Gastrocnemius medialis (tissue), 4 donors: ENCODE measurements at regions not wholly inside any gene's neighbourhood (a gene's known extent, or its start where the extent isn't known, plus 50 kb on each side); places are given as distances from the start of the nearest gene placed in this dataset.

Source experiments
- ATAC-seq, 2 donors: fragments of 150-250 bp; one replicate each; pipeline ENCODE4 v1.9.1; 2016
- DNase-seq, 2 donors: peaks; one replicate each; pipeline ENCODE4 v3.0.0-alpha.2; 2019
- H3K27ac ChIP-seq, 4 donors: fragments of 200-600 bp; sonication (generic); 1 replicate in 1 of 4; 2 replicates in 3 of 4; pipeline ENCODE4 v1.5.1; 2016 to 2018; ENCODE audit warnings: mild to moderate bottlenecking in 2 of 4, moderate library complexity in 1 of 4
- H3K27me3 ChIP-seq, 3 donors: fragments of 200-600 bp; sonication (generic) in 2 of 3; 1 replicate in 1 of 3; 2 replicates in 2 of 3; pipeline versions ENCODE4 v1.5.1 to v1.6.0; 2016 to 2019; ENCODE audit warnings: mild to moderate bottlenecking in 1 of 3, moderate library complexity in 1 of 3
- H3K36me3 ChIP-seq, 2 donors: fragments of 200-600 bp; sonication (generic) in 1 of 2; one replicate each; pipeline ENCODE4 v1.5.1; 2017 to 2018
- H3K4me1 ChIP-seq, 2 donors: fragments of 200-600 bp; sonication (generic) in 1 of 2; one replicate each; pipeline ENCODE4 v1.5.1; 2016 to 2017; ENCODE audit warnings: mild to moderate bottlenecking in 2 of 2
- H3K4me3 ChIP-seq, 4 donors: fragments of 200-600 bp; sonication (generic) in 3 of 4; 1 replicate in 1 of 4; 2 replicates in 3 of 4; pipeline ENCODE4 v1.5.1; 2016 to 2019; ENCODE audit warnings: mild to moderate bottlenecking in 2 of 4
- H3K9me3 ChIP-seq, 3 donors: fragments of 200-600 bp; sonication (generic) in 2 of 3; 1 replicate in 1 of 3; 2 replicates in 2 of 3; pipeline ENCODE4 v1.5.1; 2016 to 2019
- CTCF ChIP-seq, 5 experiments: fragments of 450-650 bp in 3 of 5; fragments of 200-600 bp in 2 of 5; sonication (generic) in 2 of 5; IDR thresholded peaks in 4 of 5; conservative IDR thresholded peaks in 1 of 5; 1 replicate in 4 of 5; 2 replicates in 1 of 5; pipeline ENCODE4 v1.5.1; 2016 to 2019; ENCODE audit warnings: antibody characterized with exemption in 5 of 5, mild to moderate bottlenecking in 3 of 5, moderate library complexity in 3 of 5
- POLR2A ChIP-seq, 2 donors: fragments of 450-650 bp; IDR thresholded peaks; one replicate each; pipeline ENCODE4 v1.6.1; 2017; ENCODE audit warnings: antibody characterized with exemption in 2 of 2, mild to moderate bottlenecking in 2 of 2, moderate library complexity in 2 of 2
- in situ Hi-C, 4 donors: fragments of 200-750 bp; cut with MboI; loops; one replicate each; pipeline versions ENCODE4 v1.15.0 to v1.8.0; 2017; ENCODE audit warnings: low sequenced_read_pairs in 4 of 4
- intact Hi-C: fragments of 100-400 bp; cut with DNase I; formaldehyde crosslinking; loops from one replicate; pipeline ENCODE4 v1.15.1; 2023; ENCODE audit warnings: low total_unique reads

GRCh38 chr12:105843561-105843960 is 295.2 kb downstream of the NUAK1 start:
- intact Hi-C loops (no loop called here), in situ Hi-C loops (no loop called here)
- no peaks in the 10 kb centered on the region for H3K27me3 ChIP-seq
- H3K4me1 ChIP-seq = peaks cover 6% of the 10 kb centered on the region in 2 donors
- H3K4me3 ChIP-seq = no peak overlapping the region
- DNase-seq (no peak), ATAC-seq (no peak)
- no peak for TF ChIP-seq POLR2A (IDR thresholded peaks at IDR 0.05)
- no peak for TF ChIP-seq CTCF (IDR thresholded peaks at IDR 0.05 in 4 of 5, conservative IDR thresholded peaks at IDR 0.05 in 1 of 5)
- no peaks in the 10 kb centered on the region for H3K36me3 ChIP-seq
- peak overlapping the region in 1 of 4 donors; percentile 62 for H3K27ac ChIP-seq
- H3K9me3 ChIP-seq = no peaks in the 10 kb centered on the region

- peak; percentile 44 to 64 for DNase-seq
- peak overlapping the region in 3 of 4 donors; percentile 46 to 62 (median 55) for H3K27ac ChIP-seq
- no peak overlapping the region for H3K4me3 ChIP-seq
- no peaks in the 10 kb centered on the region for H3K36me3 ChIP-seq
- H3K9me3 ChIP-seq = no peaks in the 10 kb centered on the region
- H3K4me1 ChIP-seq = peaks cover 6% of the 10 kb centered on the region in 2 donors
- intact Hi-C loops = no loop called here
- TF ChIP-seq POLR2A (IDR thresholded peaks at IDR 0.05) = no peak
- TF ChIP-seq CTCF (IDR thresholded peaks at IDR 0.05 in 4 of 5, conservative IDR thresholded peaks at IDR 0.05 in 1 of 5) = no peak
- in situ Hi-C loops = no loop called here
- H3K27me3 ChIP-seq = no peaks in the 10 kb centered on the region
- ATAC-seq = peak; percentile 77 to 83
These were observed 294.6 kb downstream of the NUAK1 start for GRCh38 chr12:105843986-105844760.

DNA sequence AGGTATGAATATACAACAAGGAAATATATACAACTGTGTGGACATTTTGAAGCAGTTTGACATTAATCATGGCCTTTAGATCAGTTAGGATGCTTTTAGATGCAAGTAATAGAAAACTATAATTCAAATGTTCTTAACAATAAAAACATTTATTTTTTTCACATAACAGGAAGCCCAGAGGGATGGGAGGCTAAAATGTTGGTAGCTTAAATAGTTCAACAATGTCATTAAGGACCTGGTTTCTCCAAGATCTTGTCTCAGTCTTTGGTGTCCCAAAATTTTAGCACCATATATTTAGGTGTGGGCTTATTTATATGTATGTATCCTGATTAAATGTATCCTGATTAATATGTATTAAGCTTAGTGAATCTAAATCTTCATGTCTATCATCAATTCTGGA is 292.4 kb downstream of the NUAK1 start:
- no peaks in the 10 kb centered on the region for H3K9me3 ChIP-seq
- DNase-seq (no peak), ATAC-seq (no peak)
- no peaks in the 10 kb centered on the region for H3K36me3 ChIP-seq
- H3K27me3 ChIP-seq = no peaks in the 10 kb centered on the region
- in situ Hi-C loops = no loop called here
- H3K4me1 ChIP-seq = peaks cover 6% of the 10 kb centered on the region in 2 donors
- intact Hi-C loops = no loop called here
- no peak overlapping the region for H3K27ac ChIP-seq
- no peak overlapping the region for H3K4me3 ChIP-seq
- TF ChIP-seq POLR2A (IDR thresholded peaks at IDR 0.05) (no peak), CTCF (IDR thresholded peaks at IDR 0.05 in 4 of 5, conservative IDR thresholded peaks at IDR 0.05 in 1 of 5) (no peak)

DNA sequence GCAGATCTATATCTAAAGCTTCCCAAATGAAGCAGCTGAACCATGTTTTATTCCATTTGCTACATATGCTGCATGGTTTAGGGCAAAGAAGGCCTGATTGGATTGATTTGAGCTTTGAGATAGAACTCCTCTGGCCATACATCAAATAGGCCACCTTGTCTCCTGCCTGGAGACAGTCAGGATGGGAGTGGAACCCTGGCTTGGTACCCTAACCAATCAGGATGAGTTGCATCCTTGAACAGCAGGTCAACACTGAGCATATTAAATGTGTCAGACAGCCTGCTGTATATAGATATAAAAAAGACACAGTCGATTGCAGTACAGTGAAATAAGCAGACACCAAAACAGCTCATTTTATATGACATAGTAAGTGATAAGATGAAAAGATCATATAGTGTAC is 291.7 kb downstream of the NUAK1 start:
- Histone ChIP-seq H3K4me3 (no peak overlapping the region), H3K9me3 (no peaks in the 10 kb centered on the region), H3K27me3 (no peaks in the 10 kb centered on the region), H3K4me1 (peaks cover 6 to 8% of the 10 kb centered on the region in 2 donors), H3K27ac (no peak overlapping the region), H3K36me3 (no peaks in the 10 kb centered on the region)
- in situ Hi-C loops (no loop called here), intact Hi-C loops (no loop called here)
- ATAC-seq (no peak), DNase-seq (no peak)
- TF ChIP-seq POLR2A (IDR thresholded peaks at IDR 0.05) (no peak), CTCF (IDR thresholded peaks at IDR 0.05 in 4 of 5, conservative IDR thresholded peaks at IDR 0.05 in 1 of 5) (no peak)
